IPS DF 19.7 (cell line): ENCODE measurements at regions not wholly inside any gene's neighbourhood (a gene's known extent, or its start where the extent isn't known, plus 50 kb on each side); places are given as distances from the start of the nearest gene placed in this dataset.
"Not testable (repeated sequence)": the region's sequence is repeated elsewhere in the genome, so short reads cannot be mapped to it uniquely, and the experiment has no call there.

Source experiments
- DNase-seq: peaks from one replicate; pipeline ENCODE4 v3.0.0-alpha.2; 2013; ENCODE audit warnings: low read depth, low spot score

DNA sequence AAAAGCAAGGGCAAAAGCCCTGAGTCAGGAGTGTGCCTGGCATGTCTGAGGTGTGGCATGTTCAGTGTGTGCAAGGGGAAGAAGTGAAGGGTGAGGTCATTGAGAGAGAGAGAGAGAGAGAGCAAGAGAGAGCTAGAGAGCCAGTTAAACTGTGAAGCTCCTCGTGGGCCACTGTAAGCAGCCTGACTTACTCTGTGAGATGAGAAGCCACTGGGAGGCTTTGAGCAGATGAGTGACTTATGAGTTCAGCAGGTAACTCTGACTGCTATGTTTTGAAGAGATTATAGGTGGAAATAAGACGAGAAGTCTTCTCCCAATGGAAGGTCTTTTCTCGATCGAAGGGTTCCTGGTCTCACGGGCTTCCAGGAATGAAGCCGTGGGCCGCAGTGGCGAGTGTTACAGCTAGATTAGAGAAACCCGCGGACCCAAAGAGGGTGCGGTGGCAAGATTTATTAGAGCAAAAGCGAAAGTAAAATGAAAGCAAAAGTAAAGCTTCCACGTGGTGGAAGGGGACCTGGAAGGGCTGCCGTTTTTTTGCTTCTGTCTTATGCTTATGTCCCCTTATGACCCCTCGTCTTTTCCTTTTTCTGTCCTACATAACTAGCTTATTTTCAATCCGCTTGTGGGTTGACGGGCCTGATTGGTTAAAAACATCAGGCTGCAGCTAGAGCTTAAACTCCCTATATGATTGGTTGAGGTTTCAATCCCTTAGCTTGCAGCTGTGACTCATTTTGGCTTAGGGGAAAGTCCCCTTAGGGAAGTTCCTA, 323.1 kb upstream of the FAM78B start:
- DNase-seq: no peak

DNA sequence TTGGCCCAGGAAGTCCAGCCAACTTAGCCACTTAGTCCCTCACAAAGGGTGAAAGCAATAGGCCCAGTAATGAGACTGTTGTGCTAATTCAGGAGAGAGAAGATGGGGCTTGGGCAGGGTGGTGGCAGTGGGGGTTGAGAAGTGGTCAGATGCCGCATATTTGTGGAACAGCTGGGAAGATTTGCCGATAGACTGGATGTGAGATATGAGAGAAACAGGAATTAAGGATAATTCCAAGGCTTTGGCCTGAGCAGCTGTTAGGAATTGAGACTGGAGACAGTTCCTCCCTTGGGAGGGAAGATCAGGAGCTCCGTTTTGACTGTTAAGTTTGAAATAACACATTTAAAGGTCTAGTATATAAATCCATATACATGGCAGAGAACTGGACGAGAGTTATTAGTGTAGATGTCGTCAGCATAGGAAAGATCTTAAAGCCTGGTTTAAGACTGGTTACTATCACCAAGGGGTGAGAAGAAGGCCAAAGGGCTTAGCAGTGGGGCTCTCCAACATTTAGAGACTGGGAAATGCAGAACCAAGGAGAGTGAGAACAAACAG, 323.7 kb upstream of the FAM78B start:
- DNase-seq: no peak

DNA sequence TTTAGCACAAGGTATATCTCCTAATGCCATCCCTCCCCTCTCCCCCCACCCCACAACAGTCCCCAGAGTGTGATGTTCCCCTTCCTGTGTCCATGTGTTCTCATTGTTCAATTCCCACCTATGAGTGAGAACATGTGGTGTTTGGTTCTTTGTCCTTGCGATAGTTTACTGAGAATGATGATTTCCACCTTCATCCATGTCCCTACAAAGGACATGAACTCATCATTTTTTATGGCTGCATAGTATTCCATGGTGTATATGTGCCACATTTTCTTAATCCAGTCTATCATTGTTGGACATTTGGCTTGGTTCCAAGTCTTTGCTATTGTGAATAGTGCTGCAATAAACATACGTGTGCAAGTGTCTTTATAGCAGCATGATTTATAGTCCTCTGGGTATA, 327.0 kb upstream of the FAM78B start:
- not testable (repeated sequence) for DNase-seq

DNA sequence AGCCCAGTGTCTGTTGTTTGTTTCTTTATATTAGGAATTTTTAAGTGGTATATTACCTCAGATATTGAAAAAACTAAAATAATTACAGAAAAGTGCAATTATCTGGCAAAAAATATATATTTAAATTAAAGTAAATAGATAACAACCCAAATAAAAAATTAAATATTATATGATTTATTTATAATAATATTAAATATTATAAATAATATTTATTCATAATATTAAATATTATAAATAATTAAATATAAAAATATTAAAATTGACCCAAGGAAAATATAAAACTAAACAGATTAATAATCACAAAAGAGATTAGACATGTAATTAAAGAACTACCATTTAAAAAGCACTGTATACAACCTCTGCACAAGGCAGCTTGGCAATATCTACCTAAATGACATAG, 331.9 kb upstream of the POGK start:
- no peak for DNase-seq

DNA sequence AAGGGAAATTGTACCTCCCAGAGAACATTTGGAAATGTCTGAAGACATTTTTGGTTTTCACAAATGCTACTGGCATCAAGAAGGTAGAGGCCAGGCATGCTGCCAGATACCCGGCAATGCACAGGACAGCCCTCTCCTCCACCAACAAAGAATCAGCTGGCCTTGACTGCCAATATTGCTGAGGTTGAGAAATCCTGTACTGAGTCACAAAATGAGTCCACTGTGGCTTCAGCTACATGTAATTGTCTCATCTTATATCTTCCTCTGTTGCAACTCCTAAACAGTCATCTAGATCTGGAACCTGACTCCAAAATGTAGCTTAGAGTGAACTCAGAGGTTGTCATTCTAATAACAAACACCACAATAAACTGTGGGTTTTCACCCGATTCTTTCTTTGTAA, 327.5 kb upstream of the POGK start:
- DNase-seq: no peak

DNA sequence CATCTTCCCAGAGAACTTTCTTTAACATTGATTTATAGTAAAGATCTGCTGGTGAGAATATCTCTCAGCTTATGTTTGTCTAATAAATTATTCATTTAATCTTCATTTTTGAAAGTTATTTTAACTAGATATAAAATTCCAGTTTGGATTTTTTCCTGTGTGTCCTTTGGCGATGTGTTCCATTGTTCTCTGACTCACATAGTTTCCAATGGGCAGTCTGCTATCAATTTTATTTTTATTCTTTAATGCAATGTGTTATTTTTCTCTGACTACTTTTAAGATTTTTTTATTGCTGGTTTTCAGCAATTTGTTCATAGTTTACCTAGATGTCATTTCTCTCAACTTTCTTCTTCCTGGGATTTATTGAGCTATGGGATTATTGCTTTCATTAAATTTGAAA, 325.2 kb upstream of the POGK start:
- DNase-seq: no peak

DNA sequence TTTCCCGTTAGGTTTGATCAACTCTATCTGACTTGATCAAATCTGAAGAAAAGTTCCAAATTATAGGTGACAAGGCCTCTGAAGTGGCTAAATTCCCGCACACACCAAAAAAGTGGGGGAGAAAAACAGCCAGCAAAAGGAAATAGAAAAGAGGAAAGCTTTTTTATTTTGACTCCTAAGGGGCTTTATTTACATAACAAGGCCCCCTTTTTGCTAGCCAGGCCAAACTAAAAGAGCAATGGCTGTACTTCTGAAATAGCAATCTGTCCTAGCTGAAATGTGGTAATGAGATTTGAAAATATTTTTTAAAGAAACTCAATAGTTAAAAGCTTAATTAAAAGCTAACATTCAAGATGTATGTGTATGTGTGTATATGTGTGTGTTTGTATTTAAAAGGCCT, 311.5 kb upstream of the POGK start:
- no peak for DNase-seq

DNA sequence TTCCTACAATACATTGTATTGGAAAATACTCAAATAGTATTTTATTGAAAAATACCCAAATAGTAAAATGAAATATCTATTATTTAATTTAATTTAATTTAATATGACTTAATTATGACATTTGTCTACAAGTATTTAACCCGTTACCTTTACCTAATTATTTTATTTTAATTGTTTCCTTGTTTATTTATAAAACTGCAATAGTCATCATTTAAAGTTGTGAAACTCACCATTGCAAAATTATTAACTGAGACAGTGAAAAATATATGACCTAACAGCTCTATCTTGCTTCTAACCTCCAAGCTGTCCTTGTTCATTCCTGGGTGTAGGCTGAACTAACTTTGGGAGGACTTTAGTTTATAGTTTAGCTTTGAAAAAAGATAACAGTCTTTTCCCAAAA, 300.6 kb upstream of the POGK start:
- DNase-seq: no peak

DNA sequence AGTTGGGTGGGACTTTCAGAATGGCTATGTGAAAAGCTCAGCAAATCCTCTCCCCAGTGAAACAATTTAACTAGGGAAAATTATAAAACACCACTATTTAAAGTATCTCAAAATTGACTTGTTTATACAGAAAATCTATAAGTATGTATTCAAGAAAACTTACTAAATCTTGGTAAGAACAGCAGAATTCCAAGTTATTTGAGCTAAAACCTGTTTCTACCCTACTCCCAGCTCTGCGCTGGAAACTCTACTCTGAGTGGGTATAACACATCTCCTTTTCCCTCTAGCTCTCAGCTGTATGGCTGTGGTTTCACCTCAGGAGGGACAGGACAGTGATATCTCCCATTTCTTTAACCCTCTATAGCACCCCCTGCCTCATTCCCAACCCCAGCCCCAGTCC, 295.2 kb upstream of the POGK start:
- no peak for DNase-seq

DNA sequence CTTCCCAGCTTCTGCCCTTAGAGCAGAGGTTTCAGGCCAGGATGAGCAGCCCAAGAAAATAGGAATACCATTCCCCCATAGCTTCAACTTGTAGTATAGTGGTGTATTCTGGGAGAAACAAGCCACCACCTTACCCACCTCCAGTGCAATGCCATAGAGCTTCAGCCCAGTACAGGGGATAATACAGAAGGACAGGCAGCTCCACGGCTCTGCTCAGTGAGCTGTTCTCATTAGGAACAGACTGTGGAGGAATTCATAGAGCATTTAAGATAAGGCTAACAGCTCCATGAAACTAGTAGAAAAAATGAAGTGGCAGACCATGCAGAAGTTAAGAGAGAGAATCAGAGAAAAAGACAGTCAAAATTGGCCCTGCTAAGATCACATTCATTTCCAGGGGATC, 294.7 kb upstream of the POGK start:
- no peak for DNase-seq

DNA sequence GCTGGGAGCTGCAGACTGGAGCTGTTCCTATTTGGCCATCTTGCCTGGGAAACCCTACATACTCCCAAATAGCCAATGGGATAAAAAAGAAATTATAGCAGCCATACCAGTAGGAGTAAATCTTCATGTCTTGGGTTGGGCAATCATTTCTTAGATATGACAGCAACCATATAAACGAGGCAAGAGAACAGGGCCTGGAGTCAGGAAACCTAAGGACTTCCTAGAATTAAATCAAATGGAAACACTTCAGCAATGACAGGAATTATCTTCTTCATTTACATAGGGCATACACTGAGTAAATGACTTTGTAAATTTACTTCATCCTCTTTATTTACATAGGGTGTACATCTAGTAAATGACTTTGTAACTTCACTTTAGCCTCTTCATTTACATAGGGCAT, 286.6 kb upstream of the POGK start:
- no peak for DNase-seq

DNA sequence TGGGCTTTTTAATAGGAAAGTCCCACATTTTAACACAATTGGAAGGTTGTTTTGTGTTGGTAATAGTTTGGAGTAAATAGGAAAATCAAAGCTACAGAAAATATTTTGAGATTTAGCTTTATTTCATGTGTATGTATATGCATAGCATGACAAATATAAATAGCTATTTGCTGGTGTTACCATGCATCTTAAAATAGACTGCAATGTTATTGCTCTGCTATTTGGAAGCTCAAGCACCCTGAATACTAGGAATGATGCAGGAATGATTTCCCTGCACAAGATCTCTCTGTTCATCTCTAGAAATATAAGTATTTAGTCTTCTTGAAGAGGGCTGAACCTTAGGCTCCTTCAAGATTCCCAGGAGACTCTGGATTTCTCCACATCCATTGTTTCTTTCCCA, 268.3 kb upstream of the POGK start:
- no peak for DNase-seq

DNA sequence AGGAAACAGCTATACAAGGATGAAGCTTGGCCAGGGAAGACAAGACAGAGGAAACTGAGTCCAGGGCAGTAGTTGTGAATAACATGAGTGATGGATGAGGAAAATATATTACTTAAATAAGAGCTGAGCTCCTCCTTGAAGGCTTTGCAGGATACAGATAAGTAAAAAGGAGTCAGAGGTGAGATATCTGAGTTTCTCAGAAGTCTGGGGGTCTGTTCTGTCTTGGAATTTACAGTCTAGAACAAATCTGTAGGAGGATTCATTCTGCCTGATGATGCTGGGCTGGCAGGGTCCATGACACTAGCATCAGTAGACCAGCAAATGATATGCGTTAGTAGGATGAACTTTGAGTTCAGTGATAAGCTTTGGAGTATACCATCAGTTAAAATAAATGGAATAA, 266.1 kb upstream of the POGK start:
- DNase-seq: no peak

DNA sequence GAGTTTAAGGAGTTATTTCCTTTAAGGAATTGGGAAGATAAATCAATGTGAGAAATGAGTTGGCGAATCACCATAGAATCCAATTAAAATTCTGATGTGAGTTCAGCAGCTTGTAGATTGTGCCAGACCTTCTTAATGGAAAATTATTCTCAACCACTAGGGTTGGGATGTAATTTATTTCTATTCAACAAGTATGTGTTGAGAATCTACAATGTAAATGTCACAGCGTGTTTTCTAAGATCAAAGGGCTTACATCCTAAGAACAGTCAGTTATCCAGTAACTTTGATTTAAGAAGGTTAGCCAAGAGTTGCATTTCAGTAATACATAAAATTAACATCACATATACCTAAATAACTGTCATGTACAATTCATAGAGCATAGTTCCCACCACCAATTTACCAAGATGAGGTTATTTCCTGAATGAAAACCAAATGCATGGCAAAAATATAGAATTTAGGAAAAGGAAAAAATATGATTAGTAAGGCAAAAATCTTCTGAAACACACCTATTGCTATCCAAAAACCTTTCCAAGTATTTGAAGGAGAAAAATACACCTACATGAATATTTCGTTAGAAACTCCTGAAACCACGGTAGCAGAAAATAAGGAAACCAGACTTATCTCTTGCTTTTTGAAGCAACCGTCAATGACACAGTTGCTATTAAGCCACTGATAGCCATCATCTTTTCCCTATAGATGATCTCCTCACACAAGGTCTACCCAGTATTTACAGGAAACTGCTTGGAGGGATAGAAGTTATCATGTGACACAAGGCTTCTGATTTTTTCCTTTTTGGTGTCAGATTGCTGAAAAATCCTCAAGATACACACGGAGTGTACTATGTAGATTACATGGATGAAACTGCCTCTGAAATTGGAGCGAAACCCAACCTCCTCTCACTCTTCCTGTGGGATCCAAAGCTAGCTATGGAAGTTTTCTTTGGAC, 259.4 kb upstream of the POGK start:
- no peak for DNase-seq

DNA sequence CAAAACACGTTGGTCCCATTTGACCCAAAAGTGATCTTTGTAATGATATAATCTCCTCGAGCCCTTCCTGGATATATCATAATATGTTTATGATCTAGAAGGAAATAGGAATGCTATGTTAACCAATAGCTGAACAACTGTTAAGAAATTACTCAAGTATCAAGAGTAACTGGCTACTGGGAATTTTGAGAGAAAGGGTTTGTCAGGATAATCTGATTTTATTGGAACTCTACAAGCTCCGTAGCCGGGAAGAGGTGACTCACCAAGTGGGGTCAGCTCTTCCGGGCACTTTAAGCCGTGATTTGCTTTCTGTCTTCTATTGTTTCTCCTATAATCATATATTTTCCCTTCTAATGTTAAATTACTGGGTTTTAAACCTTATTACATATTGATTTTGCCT, 250.5 kb upstream of the POGK start:
- no peak for DNase-seq

DNA sequence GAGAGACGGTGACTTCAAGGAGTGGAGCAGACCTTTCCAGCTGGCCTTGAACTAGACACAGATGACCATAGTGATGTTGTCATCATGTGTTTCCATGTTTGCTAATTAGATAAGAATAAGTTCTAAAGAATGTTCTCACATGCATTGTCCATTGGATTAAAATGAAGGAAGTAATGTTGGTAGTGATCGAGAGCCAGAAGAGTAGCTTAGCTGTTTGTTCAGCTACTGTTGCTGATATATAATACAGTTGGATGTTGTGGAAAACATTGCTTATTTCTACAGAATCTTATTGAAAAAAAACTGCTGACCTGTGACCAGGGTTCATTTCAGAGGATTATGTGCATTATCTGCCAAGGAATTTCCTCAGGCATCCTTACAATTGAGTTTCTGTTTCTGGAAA, 249.1 kb upstream of the POGK start:
- DNase-seq: no peak

DNA sequence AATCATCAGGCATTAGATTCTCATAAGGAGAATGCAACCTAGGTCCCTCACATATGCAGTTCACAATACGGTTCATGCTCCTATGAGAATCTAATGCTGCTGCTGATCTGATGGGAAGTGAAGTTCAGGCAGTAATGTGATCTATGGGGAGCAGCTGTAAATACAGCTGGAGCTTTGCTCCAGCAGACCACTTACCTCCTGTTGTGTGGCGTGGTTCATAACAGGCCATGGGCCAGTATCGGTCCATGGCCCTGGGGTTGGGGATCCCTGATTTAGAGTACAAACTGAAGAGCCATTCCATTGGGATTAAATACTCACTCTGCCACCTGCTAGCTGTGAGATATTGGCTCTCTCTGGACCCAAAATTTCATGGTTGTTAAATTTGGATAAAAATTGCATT, 244.6 kb upstream of the POGK start:
- no peak for DNase-seq

DNA sequence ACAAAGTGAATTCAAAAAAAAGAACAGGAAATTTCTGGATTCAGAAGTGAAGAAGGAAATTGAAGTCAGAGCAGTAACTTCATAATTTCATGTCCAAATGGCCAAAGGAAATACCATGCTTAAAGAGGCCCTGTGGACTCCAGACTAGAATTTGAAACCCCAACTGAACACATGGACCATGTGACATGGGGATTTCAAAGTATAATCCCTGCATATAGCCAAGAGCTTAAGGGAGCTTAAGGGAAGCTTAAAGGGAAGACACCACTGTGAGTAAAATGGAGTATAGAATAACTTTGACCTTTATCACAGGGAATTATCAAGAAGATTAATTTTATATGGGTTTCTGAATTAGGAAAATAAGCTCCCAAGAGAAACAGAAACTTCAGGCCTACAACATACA, 241.8 kb upstream of the POGK start:
- DNase-seq: no peak

DNA sequence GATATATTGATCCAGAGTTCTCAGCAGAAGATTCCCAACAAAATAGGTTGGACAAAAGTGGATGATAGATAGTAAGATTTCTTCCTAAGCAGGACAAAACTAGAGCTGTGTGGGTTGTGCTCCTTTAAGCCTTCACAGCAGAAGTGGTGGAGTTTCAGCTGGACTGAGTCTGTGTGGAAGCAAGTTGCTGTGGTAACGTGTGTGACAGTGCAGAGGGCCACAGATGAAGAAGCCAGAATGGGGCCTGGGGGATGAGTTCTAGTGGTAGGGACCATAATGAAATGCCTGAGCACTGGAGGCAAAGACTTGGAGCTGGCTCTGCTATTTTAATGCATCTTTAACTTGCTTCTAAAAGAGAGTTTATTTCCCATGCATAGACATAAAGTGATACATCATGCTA, 238.7 kb upstream of the POGK start:
- DNase-seq: no peak

DNA sequence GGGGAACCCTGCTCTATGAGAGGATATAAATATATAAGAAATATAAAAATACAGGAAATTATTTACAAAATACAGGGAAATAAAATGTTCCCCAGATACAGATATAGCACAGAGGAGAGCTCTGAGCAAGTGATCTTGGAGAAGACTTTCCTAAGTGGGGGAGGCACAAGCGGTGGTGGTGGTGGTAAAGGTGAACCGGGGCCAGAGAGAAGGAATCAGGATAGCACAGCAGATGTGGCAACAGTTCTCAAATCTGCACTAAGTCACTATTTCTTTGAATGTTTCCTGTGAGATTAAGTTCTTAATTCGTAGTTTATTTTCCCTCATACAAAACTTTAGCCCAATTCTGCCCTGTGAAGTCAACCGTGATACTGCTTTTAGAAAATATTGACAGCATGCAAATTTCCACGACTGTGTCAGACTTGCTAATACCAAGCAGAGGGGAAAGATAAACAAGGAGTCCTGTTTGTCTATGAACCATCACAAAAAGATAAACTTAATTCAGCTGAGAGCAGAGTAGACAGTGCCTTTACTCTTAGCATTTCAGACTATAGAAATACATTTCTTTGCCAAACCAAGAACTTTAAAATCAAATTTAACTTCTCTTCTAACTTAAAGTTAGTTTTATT, 237.5 kb upstream of the POGK start:
- DNase-seq: no peak

DNA sequence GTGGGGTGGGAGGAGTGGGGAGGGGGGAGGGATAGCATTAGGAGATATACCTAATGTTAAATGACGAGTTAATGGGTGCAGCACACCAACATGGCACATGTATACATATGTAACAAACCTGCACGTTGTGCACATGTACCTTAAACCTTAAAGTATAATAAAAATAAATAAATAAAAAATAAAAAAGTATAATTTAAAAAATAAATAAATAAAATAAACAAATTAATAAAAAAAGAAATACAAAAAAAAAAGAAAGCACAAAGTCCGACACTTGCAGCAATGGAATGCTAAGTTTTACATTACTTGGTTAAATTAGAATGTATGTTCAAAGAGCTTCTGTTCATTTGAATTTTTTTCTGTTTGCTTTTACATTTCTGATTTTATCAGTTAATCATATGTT, 236.5 kb upstream of the POGK start:
- not testable (repeated sequence) for DNase-seq

DNA sequence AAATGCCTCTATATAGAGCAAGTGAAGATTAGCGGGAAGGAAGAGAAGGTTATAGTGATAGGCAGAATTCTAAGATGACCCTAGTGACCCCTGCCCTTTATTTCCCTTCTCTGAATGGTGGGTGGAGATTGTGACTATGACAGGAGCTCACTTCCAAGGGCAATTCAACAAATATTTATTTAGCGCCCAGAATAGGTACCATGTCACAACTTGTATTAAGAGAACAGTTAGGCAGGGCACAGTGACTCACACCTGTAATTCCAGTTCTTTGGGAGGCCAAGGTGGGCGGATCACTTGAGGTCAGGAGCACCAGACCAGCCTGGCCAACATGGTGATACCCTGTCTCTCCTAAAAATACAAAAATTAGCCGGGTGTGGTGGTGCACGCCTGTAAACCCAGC, 236.0 kb upstream of the POGK start:
- DNase-seq: no peak
